SIG-M5 treated with dmso at 0.1 percent for 504 hours (cell line): ENCODE measurements at regions not wholly inside any gene's neighbourhood (a gene's known extent, or its start where the extent isn't known, plus 50 kb on each side); places are given as distances from the start of the nearest gene placed in this dataset.
"Not testable (repeated sequence)": the region's sequence is repeated elsewhere in the genome, so short reads cannot be mapped to it uniquely, and the experiment has no call there.

Experiments
- DNase-seq: peaks from one replicate; lab custom pipeline; 2025; ENCODE audit not compliant: unreplicated experiment; lab: John Stamatoyannopoulos, UW

DNA sequence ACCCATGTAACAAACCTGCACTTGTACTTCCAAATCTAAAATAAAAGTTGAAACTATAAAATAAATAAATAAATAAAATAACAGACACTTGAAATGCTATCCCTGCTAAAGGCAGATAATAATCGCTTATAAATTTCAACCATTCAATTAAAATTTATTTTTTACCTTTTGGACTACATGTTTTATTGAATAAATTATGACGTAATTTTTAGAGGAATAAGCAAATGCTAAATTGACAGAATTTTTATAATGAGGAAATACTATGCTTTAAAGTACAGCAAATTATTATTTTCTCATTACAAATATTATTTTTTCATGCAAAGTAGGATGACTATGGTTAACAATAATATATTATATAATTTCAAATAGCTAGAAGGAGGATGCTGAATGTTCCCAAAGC is 658.6 kb upstream of the LMO3 start:
- no peak for DNase-seq

DNA sequence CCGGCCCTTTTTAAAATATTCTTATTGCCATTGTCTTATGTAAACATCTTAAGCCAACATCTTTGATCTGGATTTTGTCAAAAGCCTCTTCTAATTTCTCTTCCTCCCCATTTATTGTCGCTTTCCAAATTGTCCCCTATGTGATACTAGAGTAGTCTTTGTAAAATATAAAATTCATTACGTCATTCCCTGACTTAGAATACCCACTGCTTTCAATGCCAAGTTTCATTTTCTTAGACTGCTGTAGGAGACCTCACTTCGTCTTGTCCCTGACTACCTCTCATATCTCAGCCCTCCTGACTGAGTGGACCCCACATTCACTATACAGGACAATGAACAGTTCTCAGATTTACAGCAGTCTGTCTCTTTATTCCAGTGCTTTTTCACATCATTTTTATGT is 633.9 kb upstream of the LMO3 start:
- no peak for DNase-seq

DNA sequence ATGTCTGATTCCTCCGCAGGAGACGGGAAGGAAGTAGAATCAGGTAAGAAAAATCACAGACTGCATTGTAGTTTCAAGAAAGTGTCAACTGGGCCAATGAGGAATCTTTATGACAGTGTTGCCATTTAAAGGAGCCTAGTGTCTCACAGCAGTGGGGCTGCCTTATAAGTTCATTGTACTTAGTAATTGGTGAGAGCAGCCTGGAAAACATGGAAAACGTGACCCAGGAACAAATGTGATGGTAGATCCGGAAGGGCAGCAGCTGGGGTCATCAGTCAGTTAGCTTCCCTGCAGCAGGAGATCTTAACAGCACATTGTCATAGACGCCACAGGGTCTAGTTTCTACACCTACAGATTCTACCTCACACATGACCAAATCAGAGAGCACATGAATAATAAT is 630.0 kb upstream of the LMO3 start:
- DNase-seq = no peak

DNA sequence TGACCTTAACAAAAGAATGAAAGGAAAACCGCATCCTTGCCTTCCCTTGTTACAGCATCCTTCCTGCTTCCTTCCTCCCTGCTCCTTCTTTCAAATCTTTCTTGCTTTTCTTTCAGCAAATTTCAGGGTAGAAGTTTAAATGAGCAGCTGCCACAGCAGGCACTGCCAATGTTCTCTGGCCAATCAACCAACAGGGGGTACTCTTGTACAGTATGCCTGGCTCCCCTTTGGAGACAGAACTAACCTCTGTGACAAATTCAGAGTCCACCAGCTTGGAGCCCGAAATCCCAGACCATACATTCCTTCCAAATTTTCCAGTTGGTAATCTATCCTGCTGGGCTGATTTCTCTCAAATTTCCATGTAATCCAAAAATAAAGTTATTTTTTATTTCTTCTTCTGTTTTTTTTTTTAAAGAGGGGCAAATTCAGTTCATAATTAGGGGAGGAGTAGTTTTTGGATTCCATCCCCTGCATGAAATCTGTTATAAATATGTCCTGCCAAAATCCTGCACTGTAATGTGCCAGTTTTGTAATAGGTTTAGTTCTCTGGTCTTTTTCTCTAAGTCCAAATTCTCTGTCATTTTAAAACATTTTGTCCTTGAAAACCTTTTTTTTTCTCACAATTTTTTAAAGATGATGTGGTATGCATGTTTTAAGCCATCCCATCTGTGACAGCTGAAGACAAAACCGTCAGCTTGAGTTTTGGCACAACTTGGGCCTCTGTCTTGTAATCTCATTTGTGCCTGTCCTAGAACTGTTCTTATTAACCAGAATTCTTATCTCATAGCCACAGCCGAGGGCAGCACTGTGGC is 610.0 kb upstream of the LMO3 start:
- no peak for DNase-seq

DNA sequence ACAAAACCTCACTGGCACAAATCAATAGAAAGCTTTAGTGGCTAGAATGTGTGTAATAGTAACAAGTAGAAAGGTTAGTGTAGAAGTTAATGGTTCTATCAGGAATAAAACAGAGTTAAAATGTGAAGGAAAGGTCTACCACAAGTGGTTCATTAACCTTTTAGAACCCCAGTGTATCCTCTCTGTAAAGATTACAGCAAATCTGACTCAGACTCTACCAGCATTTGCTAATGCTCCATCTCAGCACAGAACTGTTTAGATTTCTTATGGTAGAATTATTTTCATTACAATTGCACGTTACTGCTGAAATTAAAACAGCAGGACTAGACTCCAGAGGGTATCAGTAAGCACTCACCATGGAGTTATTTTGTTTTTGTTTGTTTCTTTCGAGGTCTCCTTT is 609.0 kb upstream of the LMO3 start:
- DNase-seq = no peak

DNA sequence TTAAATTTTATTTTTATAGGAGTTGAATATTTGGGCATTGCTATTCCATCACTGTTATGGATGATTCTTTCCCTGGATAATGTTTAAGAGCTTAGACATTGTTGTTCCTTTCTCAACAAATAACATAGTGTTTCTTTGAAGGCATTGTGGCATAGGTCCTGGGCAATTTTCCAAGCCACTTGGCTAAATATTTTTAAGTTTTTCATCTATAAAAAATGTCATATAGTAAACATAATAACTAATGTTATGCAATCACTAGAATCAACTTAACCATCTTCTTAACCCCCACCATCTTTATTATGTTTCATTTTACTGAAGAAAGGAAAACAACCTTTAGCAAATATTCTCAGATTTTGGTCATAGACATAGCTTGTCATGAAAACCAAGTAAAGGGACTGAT is 600.6 kb upstream of the LMO3 start:
- no peak for DNase-seq

DNA sequence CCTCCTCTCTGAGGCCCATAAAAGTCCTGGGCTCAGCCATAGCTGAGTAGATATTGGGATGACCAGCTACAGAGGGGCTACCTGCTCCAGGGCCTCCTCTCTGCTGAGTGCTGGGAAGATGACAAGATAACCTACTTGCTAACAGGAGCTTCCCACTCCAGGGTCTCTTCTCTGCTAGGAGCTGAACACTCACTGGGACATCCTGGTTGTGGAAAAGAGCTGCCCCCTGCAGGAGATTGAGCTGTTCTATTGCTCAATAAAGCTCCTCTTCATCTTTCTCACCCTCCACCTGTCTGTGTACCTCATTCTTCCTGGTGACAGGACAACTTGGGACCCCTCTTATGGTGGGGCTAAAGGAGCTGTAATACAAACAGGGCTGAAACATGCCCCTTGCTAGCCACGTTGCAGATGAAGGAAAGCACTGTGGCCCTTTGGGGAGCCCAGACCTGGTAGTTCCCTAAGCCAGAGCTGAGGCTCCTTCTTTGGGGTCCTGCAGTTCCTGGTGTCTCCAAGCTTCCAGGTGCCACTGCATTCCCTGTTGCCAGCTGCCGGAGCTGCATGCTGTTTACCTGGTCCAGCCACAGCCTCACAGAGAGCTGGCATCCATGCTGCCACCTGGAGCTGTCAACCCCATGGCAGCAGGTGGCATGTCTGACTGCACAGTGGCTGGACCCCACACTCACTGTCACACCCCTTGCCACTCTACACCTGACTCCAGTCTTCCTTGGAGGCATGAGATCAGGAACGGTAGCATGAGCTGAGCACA is 598.5 kb upstream of the LMO3 start:
- DNase-seq = no peak

DNA sequence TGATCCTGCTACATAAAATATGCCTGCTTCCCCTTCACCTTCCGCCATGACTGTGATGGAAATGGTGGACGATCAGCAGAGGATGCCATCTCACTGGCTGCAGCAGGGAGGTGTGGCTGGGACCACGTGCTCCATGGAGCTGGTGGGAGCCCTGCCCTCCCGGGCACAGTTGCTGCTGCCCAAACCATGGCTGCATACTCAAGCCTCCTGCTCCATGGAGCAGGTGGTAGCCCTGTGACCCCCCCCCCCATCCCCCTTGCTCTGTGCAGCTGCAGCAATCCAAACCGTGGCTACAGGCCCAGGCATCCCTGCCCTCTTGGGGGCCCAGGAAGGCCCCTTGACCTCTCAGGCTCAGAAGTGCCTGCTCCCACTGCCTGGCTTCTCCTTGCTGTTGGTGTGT is 597.5 kb upstream of the LMO3 start:
- DNase-seq = no peak

DNA sequence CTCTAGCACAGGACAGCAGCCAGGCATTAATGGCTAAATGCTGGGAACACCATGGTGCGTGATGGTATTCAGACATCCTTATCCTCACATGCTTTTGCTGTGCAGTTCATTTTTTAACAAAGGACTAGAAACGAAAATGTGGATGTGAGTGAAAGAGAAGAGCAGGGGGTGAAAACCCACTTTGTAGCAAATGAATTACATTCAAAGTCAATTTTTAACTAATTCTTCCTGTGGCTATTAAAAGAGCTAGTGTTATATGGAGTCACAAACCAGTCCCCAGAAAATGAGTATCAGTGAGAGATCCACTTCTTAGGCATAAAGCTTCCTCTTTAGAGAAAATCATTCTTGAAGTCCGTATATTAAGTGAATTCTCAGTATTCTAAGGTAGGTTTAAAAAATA is 592.0 kb upstream of the LMO3 start:
- no peak for DNase-seq

DNA sequence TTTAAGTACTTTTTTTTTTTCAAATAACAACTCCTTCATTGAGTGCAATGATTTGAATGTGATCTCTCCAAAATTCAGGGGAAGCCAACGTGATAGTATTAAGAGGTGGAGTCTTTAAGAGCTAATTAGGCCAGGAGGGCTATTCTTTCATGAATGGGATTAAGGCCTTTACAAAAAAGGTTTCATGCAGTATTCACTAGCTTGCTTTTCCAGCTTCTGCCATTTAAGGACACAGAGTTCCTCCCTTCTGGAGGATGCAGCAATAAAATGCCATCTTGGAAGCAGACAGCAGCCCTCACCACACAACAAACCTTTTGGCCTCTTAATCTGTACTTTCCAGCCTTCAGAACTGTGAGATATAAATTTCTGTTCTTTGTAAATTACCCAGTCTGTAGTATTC is 586.8 kb upstream of the LMO3 start:
- no peak for DNase-seq

DNA sequence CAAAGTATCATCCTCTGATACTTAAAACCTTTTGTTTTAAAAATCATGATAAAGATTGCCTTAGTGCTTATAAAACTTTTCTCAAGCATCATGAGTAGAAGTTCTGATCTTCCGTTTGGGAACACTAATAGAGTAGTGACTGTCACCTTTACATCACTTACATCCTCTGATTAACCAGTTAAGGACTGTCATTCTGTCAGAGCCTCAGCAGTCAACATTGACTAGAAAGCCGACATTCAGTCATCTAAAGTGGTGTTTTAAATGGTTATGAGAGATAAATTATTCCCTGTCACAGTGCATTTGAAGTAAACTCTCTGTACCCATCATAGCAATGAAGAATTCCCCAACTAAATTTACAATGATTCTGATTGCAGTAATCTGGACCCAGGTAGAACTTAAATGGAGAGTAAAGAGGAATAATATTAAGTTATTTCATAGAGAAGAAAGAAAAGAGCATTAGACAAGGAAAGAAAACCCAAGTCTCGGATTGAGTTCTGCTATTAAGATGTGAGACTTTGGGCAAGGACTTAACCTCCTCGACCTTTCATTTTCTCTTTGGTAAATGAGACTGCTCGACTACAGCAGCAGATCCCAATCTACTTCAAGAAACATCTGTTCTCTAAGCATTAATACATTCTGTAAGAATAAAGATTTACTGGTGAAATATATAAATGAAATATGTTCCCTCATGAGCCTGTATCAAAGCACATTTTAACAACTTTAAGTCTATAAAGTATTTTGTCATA is 563.9 kb upstream of the LMO3 start:
- no peak for DNase-seq

DNA sequence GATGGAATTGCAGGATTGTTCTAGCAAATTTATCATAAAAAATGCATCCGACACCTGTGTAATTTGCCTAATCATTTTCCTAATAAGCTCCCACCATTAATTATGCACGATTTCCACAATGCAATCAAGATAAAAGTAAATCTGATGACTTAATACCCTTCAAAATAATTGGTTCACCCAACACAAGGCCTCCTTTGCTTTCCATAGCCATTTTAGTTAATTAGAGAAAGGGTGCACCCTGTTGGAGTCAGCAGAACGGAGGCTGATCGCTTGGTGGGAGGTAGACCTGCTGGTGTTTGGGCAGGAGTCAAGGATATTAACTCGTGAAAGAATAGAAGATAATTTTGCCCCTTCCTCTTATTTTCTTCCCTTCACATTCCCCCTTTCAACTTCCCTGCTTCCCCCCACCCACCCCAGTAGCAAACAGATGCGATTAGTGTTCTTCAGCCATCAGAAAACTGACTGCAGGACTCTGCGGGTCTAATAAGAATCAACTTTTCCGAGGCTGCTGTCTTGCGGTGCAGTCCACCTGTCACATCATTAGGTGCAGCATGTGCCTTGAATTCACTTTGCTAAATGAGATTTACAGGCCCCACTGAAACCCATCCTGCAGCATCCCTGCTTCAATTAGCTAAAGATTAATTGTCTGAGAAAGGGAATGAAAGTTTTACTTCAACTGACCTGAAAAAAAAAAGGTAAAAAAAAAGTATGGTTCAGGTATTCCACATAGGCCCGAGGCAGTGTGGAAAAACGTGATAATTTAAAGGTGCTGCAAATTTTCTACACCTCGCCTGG is 553.7 kb upstream of the LMO3 start:
- no peak for DNase-seq

DNA sequence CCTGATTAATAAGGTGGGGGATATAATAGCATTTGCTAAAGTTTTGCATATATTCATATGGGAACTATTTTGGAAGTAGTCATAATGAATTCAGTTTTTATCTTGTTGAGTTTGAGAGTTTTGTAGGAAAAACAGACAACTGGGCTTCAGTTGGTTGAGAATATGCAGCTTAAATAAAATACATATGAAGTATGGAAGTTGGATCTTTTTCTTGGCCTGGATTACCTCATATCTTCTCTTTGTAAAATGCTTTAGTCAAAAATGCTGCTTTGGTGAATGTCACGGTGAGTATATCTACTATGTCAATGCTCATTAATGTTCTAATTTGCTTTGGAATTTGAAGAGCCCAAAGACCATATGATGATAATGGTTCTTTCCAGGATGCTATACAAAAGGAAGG is 552.2 kb upstream of the LMO3 start:
- no peak for DNase-seq

DNA sequence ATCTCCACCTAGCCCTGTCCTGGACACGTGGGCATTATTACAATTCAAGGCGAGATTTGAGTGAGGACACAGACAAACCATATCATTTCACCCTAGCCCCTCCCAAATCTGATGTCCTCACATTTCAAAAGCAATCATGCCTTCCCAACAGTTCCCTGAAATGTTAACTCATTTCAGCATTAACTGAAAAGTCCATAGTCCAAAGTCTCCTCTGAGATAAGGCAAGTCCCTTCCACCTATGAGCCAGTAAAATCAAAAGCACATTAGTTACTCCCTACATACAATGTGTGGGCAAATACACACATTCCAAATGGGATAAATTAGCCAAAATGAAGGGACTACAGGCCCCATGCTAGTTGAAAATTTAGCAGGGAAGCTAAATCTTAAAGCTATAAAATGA is 546.0 kb upstream of the LMO3 start:
- DNase-seq = no peak

DNA sequence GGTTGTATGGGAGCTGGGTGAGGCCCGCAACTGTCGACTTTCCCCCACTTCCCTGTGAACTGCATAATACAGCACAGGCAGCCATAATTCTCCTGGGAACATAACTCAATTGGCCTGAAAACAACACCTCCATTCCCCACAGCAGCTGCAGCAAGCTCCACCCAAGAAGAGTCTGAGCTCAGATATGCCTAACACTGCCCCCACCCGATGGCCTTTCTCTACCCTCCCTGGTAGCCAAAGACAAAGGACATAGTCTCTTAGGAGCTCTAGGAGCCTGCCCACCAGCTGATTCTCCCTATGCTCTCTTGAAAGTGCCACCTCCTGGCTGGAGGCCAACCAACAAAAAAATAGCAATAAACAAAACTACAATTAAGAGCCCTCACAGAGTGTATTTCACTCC is 542.7 kb upstream of the LMO3 start:
- DNase-seq = no peak

DNA sequence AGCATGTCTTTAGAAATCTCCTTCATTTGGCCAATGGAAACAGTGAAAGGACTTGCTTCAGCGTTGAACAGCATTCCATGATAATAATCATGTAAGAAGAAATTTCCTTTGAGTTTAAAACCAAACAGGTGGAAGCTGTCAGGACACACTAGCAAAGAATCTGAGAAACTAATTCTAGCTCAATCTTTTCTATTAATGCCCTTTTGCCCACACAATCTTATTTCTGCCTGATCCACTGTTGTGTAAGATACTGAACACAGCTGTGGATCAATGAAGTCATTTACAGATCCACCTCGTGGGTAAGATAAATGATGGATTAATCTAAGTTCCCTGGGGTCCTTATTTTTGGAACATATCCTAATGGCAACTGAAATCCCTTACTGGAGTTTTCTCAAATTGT is 536.9 kb upstream of the LMO3 start:
- no peak for DNase-seq

DNA sequence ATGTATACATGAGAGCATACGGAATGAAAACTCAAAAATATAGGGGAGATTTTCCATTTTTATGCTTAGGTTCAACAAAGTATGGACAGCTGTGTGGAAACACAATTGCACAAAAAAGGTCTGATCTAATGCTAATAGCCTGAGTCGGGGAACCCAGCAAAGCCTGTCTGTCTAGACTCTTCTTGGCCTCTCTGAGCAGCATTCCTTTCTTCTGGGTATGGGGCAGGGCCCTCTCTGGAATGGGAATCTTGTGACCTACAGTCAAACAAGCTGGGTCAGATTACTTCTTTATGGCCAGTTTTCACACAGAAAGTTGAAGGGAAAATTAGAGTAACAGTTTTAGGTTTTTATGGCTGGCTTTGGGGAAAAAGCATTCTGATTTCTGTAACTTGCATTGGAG is 534.0 kb upstream of the LMO3 start:
- DNase-seq = peak; percentile 2

DNA sequence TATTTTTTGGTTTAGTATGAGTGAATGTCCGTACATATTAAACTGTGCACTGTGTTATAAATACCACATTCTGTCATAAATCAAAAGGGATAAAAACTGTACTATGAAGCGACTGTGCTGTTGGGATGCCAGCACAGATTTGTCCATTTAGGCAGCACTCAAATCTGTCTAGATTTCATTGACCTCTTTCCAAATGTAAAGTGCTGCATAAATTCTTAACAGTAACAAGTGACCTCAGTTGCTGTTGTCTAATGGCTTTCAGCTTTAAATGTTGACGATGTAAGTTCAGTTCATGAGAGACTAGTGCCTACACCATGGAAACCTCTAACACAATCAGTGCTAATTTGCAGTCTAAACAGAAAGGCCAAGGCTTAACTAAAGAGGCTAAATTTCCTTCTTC is 531.4 kb upstream of the LMO3 start:
- no peak for DNase-seq

DNA sequence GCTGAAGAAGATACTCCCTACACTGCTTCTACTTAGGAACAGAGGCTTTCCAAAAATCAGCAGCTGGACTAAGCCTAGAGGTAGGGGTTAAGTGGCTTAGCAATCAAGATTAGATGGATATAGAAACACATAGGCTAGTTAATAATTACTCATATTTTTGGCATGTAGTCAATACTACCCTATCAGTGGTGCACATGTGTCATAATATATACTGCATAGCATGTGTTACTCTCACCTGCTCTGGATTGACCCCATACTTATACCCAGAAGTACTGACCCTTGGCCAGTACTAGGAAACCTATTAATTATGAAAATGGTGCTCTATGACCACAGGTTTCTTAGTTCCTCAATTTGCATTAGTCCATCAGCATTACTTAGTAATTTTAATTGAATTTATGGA is 528.4 kb upstream of the LMO3 start:
- DNase-seq = no peak

DNA sequence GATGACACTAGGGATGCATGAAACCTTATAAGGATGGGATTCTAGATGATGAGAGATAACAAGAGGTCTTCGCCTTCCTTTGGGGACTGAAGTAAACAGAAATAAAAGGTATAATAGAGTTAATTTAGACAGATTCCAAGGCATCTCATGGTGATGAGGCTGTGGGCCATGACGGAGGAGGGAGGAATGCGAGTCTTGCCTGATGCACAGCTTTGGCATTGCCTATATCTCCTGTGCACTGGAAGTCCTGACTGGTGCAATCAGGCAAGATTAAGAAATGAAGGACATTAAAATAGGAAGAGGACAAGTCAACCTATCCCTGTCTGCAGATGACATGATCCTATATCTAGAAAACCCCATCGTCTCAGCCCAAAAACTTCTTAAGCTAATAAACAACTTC is 526.4 kb upstream of the LMO3 start:
- no peak for DNase-seq

DNA sequence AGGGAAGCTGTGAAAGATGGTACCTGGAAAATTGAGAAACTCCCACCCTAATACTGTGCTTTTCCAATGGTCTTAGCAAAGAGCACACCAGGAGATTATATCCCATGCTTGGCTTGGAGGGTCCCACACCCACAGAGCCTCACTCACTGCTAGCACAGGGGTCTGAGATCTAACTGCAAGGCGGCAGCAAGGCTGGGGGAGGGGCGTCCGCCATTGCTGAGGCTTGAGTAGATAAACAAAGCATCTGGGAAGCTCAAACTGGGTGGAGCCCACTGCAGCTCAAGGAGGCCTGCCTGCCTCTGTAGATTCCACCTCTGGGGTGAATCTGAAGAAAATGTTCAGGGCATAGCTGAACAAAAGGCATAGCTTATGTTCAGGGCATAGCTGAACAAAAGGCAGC is 510.6 kb upstream of the LMO3 start:
- not testable (repeated sequence) for DNase-seq
